Lung microvascular endothelial cell (primary cell): ENCODE measurements at regions not wholly inside any gene's neighbourhood (a gene's known extent, or its start where the extent isn't known, plus 50 kb on each side); places are given as distances from the start of the nearest gene placed in this dataset.

Experiments used
- DNase-seq, 2 donors: peaks; one replicate each; pipeline versions ENCODE4 v3.0.0 to v3.0.0-alpha.2; 2010; ENCODE audit warnings: low read depth in 2 of 2

DNA sequence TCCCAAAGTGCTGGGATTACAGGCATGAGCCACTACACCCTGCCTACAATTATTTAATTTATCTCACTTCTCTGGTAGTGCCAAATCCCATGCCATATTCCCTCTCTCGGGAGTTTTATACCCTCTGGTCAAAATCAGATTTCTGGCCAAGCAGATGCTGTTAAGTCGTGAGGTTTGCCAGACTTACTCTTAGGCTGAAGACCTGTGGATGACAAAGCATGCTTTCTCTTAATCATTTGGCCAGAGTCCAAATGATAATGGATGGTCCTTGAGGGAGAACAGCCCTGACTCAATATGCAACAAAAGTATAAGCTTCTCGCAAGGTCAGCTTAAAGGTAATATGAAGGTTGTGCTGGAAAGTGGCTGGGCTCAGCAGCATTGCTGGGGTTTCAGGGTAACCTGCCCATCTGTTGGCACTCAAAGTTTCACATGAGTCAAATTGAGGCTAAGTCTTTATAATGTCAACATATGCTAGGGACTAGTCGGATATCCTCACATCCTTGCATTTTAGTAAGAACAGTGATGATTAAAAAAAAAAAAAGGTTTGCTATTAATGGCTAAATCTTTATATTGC, 280.1 kb downstream of the KIF4B start:
- DNase-seq: no peak

DNA sequence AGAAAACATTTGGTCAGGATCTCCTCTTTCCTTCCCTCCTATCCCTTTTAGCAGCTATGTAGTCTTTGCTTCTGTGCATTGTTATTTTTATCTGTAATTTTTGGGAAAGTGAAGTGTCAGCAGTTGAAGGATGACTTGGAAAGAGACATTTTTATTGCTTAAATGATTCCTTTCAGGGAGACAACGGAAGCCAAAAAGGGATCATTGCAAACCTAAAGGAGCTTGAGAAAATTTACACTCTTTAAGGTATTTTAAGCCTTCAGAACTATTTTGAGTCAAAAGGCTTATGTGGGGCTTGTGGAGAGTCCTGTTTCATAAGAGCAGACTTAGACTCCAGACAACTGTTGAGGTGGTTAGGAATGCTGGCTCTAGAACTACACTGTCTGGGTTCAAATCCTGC, 281.6 kb downstream of the KIF4B start:
- DNase-seq: no peak

DNA sequence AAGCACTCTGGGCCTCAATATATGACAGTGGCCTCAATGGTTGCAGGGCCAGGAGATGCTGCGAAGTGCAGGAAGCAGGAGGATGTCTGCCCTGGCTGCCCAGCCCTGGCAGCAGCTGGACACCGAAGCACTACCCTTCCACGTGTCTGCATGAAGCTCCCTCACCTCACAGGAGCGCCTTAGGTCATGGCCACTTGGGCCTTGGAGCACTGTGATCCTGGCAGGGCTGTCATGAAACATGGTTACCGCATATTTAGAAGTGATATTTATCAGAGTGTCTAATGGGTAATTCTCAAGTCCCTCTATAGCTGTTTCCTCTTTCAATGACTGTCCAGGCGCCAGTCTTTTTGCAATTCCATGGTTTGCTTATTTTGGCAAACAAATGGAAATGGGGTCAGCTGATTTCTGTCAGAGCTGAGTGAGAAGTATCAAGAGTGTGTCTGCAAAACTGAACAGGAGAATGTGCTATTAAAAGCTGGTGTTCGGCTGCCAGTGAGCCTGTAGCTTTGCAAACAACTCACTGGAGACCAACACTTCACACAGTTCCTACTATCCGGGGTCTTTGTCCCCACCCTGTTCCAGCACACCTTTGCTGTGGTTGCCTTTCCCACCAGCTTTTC, 285.9 kb downstream of the KIF4B start:
- no peak for DNase-seq

DNA sequence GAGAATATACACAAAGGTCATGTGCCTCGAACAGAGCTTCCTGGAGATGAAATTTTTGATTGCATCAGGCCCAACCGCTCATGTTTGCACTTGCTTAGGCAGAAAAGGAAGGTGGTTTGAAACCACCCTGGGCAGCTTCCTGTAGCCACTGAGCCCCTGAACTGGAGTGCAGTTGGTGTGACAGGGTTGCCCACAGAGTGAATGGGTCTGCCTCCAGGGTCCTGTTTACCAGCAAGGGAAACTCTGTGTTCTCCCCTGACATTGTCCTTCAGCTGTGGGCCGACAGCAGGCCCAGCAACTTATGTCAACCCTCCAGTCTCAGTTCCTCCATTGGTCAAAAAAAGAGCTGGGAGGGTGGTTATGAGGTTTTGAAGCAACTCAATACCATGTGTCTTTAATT, 289.6 kb downstream of the KIF4B start:
- DNase-seq: no peak

DNA sequence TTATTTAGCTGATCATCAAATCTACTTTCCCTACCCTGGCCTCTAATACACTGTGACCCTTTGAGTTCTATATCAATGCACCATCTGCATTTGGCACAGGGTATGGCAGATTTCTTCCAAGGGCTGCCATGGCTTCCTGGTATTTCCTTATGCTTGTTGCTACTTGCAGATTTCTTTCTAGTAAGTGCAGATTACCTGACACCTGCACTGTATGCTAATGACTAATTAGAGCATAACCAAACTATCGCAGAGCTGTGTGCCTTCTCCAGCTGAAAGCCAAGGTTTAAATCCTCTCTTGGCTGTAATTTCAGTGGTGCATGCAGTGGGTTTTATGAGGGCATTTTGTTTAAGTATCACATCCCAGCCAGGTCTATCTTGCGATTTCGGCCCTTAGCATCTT, 293.7 kb downstream of the KIF4B start:
- DNase-seq: no peak

DNA sequence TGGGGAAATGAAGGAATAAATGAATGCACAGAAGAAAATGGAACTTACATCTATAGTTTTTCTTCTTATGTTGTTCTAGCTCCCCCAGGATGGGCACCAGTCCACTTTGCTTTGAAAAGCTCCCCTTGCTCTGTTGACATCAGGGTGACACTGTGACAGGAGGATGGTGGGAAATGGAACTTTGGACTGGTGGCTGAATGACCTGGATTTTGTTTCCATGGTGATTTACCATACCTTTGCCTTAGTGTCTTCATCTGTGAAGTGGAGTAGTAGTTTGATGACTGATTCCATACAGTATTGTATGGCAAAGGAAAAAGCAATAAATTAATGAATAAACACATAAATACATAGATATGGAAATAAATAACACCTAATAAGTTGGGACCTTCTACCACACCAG, 294.7 kb downstream of the KIF4B start:
- DNase-seq: no peak

DNA sequence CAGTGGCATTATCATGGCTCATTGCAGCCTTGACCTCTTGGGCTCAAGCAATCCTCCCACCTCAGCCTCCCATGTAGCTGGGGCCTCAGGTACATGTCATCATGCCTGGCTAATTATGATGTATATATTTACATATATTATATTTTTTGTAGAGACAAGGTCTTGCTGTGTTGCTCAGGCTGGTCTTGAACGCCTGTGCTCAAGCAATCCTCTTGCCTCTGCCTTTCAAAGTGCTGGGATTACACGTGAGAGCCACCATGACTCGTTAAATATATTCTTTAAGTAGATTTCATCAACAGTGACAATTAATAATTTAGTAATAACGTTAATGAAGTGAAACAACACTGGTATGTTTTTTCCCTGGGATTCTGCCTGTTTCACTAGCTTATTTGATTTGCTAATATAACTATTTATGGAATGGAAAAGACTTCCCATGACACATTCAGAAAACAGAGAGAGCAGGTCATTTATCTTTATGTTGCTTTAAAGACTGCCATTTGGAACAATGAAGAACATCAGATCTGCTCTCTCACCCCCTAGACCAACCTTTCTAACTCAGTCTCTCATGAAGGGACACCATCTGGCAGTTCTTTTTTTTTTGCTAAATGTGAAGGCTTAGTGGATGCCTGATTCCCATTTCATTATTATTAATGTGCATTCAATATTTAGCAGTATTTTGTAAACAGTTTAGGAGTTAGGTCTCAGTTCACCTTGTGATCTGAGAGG, 295.6 kb downstream of the KIF4B start:
- DNase-seq: no peak

DNA sequence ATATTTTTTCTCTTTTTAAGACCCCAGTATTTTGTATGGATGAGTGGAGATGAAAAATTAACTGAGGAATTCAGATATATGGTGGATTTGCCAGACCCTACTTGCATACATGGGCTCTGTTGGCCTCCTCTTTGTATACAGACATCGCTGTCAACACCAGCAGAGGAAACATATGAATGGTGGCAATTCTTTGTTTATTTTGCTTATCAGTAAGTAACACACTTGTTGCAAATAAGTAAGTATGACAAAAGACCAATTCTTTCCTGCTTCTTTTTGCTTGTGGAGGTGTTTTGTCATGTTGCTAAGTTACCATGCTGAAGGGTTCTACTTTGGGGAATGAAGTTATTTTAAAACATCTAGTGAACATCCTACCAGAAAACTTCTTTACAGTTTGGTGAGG, 298.2 kb downstream of the KIF4B start:
- no peak for DNase-seq

DNA sequence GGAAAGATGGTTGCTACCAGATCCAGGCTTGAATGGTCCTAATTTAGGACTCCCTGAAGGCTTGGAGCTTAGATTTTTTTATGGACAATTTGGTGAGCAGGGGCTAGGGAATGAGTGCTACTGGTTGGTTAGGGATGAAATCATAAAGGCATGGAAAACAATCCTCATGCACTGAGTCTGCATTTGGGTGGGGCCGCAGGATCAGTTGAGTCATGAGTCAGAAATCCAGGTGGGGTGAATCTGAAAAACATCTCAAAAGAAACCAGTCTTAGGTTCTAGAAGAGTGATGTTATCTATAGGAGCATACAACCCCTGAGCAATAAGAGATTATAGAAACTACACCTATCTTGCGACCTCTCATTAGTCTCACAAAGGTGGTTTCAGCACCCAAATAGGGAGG, 300.0 kb downstream of the KIF4B start:
- DNase-seq: no peak

DNA sequence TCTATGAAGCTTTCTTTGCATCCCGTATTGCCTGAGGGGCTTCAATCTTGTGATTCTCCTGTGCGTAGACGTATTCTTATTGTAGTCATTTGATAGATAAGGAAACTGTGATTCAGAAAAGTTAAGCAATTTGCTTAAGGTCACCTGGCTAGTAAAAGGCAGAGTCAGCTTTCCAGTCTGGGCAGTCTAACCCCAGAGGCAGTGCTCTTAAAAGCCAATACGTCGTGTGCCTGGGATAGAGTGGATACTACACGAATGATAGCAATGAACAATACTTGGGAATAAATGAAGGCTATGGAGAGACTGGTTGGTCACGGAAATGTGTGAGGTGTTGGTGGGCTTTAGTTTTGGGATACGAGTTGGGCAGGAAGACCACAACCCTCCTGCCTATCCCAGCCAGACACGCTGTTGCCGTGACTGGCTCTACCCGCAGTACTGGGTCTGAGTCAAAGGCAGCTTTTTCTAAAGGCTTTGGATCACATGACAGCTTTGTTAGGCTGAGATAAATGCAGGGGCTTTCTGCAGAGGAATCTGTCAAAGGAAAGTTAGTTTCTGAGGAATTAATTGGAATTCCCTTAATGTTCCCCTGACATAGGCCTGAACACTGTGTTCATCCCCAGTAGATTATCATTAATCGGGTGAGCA, 302.6 kb downstream of the KIF4B start:
- DNase-seq: no peak

DNA sequence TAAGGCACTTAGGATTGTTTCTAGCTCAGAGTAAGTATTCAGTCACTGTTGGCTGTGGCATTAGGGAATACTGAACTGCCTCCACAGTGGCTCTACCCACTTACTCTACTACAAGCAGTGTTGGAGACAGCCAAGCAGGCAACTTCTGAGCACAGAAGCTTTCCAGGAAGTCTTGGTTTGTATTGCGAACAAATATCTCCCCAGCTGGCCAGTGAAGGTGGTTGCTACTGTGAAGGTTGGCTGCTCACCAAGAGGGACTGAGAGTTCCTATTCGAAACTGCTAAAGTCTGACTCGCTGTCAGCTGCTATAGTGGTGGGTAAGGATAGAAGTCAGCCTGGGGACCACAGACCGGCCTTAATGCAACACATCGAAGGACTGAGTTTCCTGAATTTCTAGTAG, 319.1 kb downstream of the KIF4B start:
- DNase-seq: no peak

DNA sequence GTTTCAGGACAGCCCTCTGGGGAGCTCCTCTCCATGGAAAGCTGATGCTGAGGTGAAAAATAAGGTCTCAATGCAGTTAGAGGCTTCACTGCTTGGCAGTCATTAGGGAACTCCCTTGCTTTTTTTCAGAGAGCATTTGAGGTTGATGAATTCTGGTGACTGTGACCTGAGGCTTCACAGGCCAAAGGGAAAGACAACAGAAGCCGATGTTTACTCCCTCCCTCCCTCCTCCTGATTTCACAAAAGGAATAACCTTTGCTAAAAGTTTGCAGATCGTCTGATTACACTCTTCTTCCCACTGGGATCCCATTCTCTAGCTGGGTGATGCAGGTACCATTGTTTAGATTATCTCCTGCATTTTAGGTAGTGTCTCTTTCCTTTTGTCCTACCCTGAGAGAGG, 329.4 kb downstream of the KIF4B start:
- DNase-seq: no peak

DNA sequence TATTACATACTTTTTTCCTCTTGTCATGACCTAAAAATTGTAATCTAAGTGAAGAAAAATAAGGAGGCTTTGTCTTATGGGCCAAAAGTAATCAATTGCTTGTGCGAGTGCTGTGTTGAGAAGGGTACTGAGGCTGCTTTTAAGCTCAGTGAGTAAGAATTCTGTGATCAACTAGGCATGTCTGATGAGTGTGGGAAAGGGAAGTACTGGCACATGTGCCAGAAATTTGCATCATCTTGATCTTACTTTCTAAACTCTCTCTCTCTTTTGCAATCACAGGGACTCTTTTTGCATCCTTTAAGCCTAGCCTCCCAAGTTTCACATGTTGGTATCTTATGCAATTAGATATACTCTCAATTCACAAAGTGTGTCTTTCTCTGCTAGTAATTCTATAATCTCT, 329.9 kb downstream of the KIF4B start:
- no peak for DNase-seq

DNA sequence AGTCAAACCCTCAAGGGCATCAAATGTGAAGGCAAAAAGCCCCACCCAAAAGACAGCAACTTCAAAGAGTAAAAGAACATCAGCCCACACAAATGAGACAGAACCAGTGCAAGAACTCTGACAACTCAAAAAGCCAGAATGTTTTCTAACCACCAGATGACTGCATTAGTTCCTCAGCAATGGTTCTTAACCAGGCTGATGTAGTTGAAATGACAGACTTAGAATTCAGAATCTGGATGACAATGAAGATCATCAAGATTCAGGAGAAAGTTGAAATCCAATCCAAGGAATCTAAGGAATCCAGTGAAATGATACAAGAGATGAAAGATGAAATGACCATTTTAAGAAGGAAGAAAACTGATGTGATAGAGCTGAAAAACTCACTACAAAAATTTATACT, 339.7 kb downstream of the KIF4B start:
- DNase-seq: no peak

DNA sequence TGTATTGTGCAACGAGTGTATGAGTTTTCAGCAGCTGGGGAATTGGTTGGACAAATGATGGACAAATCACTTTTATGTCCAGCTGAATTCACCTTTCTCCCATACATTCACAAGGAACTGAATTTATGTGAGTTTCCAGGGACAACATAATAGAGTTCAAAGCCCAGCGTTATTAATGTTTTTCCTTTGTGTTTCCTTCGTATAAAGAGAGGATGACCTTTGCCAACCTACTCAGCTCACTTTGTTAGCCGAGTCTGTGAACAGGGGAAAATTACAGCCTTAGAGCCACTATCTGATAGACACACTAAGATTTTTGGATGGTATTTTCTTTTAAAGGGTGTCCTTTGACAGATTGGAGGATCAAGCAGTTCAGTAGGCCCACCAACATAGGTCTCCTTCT, 352.5 kb downstream of the KIF4B start:
- DNase-seq: no peak

DNA sequence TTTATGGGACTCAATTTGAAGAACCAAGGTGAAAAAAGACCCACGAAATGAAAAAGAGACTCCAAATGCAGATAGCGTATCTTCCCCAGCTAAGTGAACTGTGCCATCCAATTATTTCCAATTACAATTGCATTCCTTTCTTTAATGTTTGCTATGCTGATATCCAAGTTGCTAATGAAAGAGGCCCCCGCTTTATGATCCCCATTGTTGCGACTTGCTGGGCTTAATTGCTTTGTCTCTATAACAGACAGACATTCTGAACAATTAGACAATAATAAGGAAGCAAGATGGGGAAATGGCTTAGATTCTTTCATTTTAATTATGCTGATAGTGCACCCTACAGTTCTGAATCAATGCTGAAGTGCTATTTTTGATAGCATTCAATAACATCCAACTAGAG, 354.3 kb downstream of the KIF4B start:
- DNase-seq: no peak

DNA sequence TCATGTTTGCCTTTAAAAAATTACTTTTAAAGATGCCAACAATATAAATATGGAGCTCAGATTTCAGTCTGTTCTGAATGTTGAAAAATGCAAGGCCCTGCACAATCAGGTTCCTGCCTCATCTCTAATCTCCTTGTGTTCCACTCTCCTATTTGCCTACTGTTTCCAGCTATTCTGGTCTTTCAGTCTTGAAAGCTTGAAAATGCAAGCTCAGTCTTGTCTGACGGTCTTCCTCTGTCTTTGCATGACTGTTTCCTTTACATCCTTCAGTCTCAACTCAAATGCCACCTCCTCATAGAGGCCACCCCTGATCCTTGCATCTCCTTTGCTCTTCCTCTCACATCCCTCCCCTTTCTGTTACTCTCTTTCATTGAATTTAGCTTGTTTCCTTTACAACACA, 354.9 kb downstream of the KIF4B start:
- DNase-seq: no peak

DNA sequence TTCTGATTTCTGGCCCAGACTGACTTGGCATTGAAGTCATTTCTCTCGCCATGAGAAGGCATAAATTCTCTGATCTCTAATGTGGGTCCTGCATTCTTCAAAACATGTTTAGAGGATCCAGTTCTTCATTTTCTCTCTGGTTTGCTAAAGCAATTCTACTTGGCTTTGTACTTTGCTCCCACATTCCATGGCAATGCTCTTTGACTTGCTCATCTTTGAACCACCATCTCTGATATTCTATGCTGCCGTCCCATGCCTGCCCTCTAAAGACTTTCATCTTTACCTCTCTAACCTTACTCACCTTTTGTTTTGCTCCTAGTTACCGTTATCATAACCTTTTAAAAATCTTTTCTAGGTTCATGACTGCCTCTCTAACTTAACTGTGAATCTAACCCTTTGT, 366.9 kb downstream of the KIF4B start:
- DNase-seq: no peak

DNA sequence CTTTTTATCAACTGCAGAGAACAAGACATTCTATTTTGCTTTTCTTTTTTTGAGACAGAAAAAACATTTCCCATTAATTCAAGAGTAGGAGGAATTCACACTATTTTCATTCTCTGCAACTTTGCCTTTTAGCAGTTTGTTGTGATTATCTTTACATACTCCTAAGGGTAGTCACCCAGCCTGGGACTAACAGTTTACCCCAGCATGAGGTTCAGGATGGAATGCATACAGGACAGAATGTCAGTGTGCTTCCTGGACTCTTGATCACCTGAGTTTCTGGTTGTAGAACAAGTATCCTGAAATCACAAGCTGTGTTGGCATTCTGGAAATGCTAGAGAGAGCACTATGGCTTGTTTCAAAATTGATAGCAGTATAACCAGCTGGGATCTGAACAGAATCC, 368.1 kb downstream of the KIF4B start:
- DNase-seq: no peak

DNA sequence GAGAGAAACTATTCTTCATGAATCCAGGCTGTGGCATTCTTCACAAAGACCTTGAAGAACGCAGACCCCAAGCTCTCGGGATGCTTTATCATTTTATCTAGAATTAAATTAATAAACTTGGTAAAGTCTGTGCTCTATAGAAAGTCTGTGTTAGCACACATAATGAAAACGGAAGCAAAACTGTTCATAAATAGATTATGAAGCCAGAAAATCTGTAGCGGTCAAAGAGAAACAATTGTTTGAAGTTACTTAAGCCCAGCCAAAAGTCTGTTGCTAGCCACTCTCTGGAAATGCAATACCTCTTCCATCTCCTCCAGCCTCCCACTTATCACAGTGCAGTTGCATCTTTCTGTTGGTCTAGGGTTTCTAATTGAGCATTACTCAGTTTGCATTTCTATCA, 375.9 kb downstream of the KIF4B start:
- no peak for DNase-seq

DNA sequence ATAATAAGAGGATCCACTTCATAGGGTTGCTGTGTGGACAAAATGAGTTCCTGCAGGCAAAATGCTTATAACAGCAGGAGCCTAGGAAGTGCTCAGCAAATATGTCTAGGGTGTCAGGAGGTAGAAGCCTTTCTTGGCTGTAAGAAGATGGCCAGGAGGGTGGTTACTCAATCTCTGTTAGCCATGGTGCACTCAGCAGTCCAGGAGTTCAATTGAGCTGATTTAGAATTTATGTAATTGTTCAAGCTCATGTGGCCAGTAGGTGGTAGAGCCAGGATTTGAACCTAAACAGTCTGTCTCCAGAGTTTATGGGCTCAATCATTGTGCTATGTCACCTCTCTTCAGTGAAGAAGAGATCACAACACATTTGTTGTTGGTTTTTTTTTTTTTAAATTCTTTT, 381.2 kb downstream of the KIF4B start:
- no peak for DNase-seq

DNA sequence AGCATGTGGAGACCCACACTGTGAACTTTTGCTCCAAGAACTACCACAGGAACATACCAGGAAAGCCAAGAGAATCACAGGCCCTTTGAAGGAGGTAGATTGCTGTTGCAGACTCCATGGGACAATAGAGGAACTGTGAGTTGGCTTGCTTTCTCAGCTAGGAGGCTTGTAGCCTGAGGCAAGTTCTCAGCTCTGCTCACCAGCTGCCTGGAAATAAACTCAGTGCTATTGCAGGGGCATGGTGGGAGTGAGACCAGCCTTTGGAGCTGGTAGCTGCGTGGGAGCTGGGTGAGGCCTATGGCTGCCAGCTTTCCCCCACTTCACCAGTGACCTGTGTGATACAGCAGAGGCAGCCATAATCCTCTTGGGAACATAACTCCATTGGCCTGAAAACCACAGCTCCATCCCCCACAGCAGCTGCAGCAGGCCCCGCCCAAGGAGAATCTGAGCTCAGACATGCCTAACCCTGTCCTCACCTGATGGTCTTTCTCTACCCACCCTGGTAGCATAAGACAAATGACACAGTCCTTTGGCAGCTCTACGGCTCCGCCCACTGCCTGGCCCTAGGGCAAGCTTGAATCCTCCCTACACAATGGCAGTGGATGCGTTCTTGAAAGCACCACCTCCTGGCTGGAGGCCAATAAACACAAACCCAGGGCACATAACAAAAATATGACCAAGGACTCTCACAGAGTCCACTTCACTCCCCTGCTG, 389.5 kb downstream of the KIF4B start:
- DNase-seq: no peak
